Stimulated activated naive CD8-positive, alpha-beta T cell treated with anti-CD3 and anti-CD28 coated beads, Interleukin-15, amount 100 ng/mL, for 72 hours (primary cell): ENCODE measurements at regions not wholly inside any gene's neighbourhood (a gene's known extent, or its start where the extent isn't known, plus 50 kb on each side); places are given as distances from the start of the nearest gene placed in this dataset.

Source experiments
- ATAC-seq: fragments of 150-1000 bp; cut with Tn5 transposase; 2 replicates; pipeline ENCODE4 v1.10.0; 2021; ENCODE audit warnings: mild to moderate bottlenecking, moderate library complexity
- DNase-seq, 2 donors: peaks; one replicate each; pipeline ENCODE4 v3.0.0; 2021 to 2022
- H3K27ac Mint-ChIP-seq, 2 donors: one replicate each; pipeline ENCODE4 v1.8.0; 2022; ENCODE audit warnings: mild to moderate bottlenecking in 2 of 2, mixed read lengths in 2 of 2, moderate library complexity in 2 of 2
- H3K27me3 Mint-ChIP-seq: one replicate; pipeline ENCODE4 v1.8.0; 2022; ENCODE audit warnings: mixed read lengths
- H3K4me1 Mint-ChIP-seq: one replicate; pipeline ENCODE4 v1.8.0; 2022; ENCODE audit warnings: mild to moderate bottlenecking, mixed read lengths
- H3K4me3 Mint-ChIP-seq, 2 donors: one replicate each; pipeline ENCODE4 v1.8.0; 2022; ENCODE audit warnings: mild to moderate bottlenecking in 2 of 2, mixed read lengths in 2 of 2, moderate library complexity in 1 of 2
- H3K9me3 Mint-ChIP-seq, 2 donors: one replicate each; pipeline ENCODE4 v1.8.0; 2022; ENCODE audit warnings: mixed read lengths in 2 of 2

GRCh38 chr1:29500041-29500440 is 263.7 kb downstream of the PTPRU start:
- ATAC-seq = no peak
- H3K4me1 Mint-ChIP-seq = no peaks in the 10 kb centered on the region

GRCh38 chr1:29499104-29499650 is 262.9 kb downstream of the PTPRU start:
- Mint-ChIP-seq H3K27me3 (peaks cover 32% of the 10 kb centered on the region), H3K4me1 (no peaks in the 10 kb centered on the region), H3K27ac (no peak overlapping the region), H3K9me3 (peaks cover 0 to 7% of the 10 kb centered on the region in 2 donors), H3K4me3 (no peak overlapping the region)
- DNase-seq = no peak
- no peak for ATAC-seq

More at GRCh38 chr1:29500041-29500440, 263.7 kb downstream of the PTPRU start:
- Mint-ChIP-seq H3K27me3 (peaks cover 40% of the 10 kb centered on the region), H3K4me3 (no peak overlapping the region), H3K27ac (no peak overlapping the region), H3K9me3 (peaks cover 0 to 7% of the 10 kb centered on the region in 2 donors)
- no peak for DNase-seq

GRCh38 chr1:29498126-29499103 is 262.1 kb downstream of the PTPRU start:
- Mint-ChIP-seq H3K27ac (no peak overlapping the region), H3K9me3 (peaks cover 0 to 7% of the 10 kb centered on the region in 2 donors), H3K4me3 (no peak overlapping the region), H3K27me3 (peaks cover 31% of the 10 kb centered on the region), H3K4me1 (no peaks in the 10 kb centered on the region)
- no peak for ATAC-seq
- DNase-seq = no peak

- no peak overlapping the region for H3K4me3 Mint-ChIP-seq
- DNase-seq (no peak), ATAC-seq (no peak)
- no peaks in the 10 kb centered on the region for H3K4me1 Mint-ChIP-seq
- H3K9me3 Mint-ChIP-seq = peaks cover 0 to 7% of the 10 kb centered on the region in 2 donors
- H3K27me3 Mint-ChIP-seq = peaks cover 31% of the 10 kb centered on the region
- H3K27ac Mint-ChIP-seq = no peak overlapping the region
These were observed 261.2 kb downstream of the PTPRU start for GRCh38 chr1:29497395-29498125.

GRCh38 chr1:29496701-29497100 is 260.4 kb downstream of the PTPRU start:
- no peak for ATAC-seq
- peaks cover 31% of the 10 kb centered on the region for H3K27me3 Mint-ChIP-seq

GRCh38 chr1:29490204-29490934 is 254.0 kb downstream of the PTPRU start:
- H3K9me3 Mint-ChIP-seq = no peaks in the 10 kb centered on the region
- DNase-seq = no peak
- no peak for ATAC-seq
- no peaks in the 10 kb centered on the region for H3K4me1 Mint-ChIP-seq
- H3K27me3 Mint-ChIP-seq = peaks cover 13% of the 10 kb centered on the region
- H3K27ac Mint-ChIP-seq = no peak overlapping the region
- H3K4me3 Mint-ChIP-seq = no peak overlapping the region

More at GRCh38 chr1:29496701-29497100, 260.4 kb downstream of the PTPRU start:
- DNase-seq = no peak
- Mint-ChIP-seq H3K4me3 (no peak overlapping the region), H3K4me1 (no peaks in the 10 kb centered on the region), H3K27ac (no peak overlapping the region), H3K9me3 (peaks cover 0 to 7% of the 10 kb centered on the region in 2 donors)

- H3K9me3 Mint-ChIP-seq = no peaks in the 10 kb centered on the region
- ATAC-seq (no peak), DNase-seq (no peak)
- H3K27me3 Mint-ChIP-seq = peaks cover 19% of the 10 kb centered on the region
- H3K27ac Mint-ChIP-seq = no peak overlapping the region
- H3K4me3 Mint-ChIP-seq = no peak overlapping the region
- no peaks in the 10 kb centered on the region for H3K4me1 Mint-ChIP-seq
These were observed 253.1 kb downstream of the PTPRU start for GRCh38 chr1:29489471-29489870.

- no peaks in the 10 kb centered on the region for H3K9me3 Mint-ChIP-seq
- H3K4me1 Mint-ChIP-seq = no peaks in the 10 kb centered on the region
- ATAC-seq (no peak), DNase-seq (no peak)
- H3K27ac Mint-ChIP-seq = no peak overlapping the region
- H3K4me3 Mint-ChIP-seq = no peak overlapping the region
- peaks cover 19% of the 10 kb centered on the region for H3K27me3 Mint-ChIP-seq
These were observed 252.5 kb downstream of the PTPRU start for GRCh38 chr1:29488794-29489311.

- Mint-ChIP-seq H3K27me3 (peaks cover 19% of the 10 kb centered on the region), H3K27ac (no peak overlapping the region), H3K4me1 (no peaks in the 10 kb centered on the region), H3K4me3 (no peak overlapping the region), H3K9me3 (no peaks in the 10 kb centered on the region)
- DNase-seq (no peak), ATAC-seq (no peak)
These were observed 251.9 kb downstream of the PTPRU start for GRCh38 chr1:29488086-29488793.

GRCh38 chr1:29487291-29487690 is 251.0 kb downstream of the PTPRU start:
- DNase-seq (no peak), ATAC-seq (no peak)
- Mint-ChIP-seq H3K27ac (peak overlapping the region in 1 of 2 donors; percentile 45), H3K4me3 (no peak overlapping the region), H3K4me1 (no peaks in the 10 kb centered on the region), H3K27me3 (peaks cover 19% of the 10 kb centered on the region), H3K9me3 (no peaks in the 10 kb centered on the region)

GRCh38 chr1:29485096-29485925 is 249.0 kb downstream of the PTPRU start:
- DNase-seq = no peak
- H3K9me3 Mint-ChIP-seq = no peaks in the 10 kb centered on the region
- H3K4me3 Mint-ChIP-seq = no peak overlapping the region
- no peaks in the 10 kb centered on the region for H3K4me1 Mint-ChIP-seq
- peaks cover 19% of the 10 kb centered on the region for H3K27me3 Mint-ChIP-seq
- no peak for ATAC-seq
- peak overlapping the region in 1 of 2 donors; percentile 20 for H3K27ac Mint-ChIP-seq

- Mint-ChIP-seq H3K27ac (no peak overlapping the region), H3K4me3 (no peak overlapping the region), H3K27me3 (peaks cover 36% of the 10 kb centered on the region), H3K4me1 (no peaks in the 10 kb centered on the region), H3K9me3 (no peaks in the 10 kb centered on the region)
- DNase-seq (no peak), ATAC-seq (no peak)
These were observed 246.7 kb downstream of the PTPRU start for GRCh38 chr1:29482991-29483390.

GRCh38 chr1:29482064-29482463 is 245.7 kb downstream of the PTPRU start:
- Mint-ChIP-seq H3K27ac (no peak overlapping the region), H3K27me3 (peaks cover 37% of the 10 kb centered on the region), H3K4me1 (no peaks in the 10 kb centered on the region), H3K4me3 (no peak overlapping the region), H3K9me3 (no peaks in the 10 kb centered on the region)
- ATAC-seq = no peak
- DNase-seq = no peak

- Mint-ChIP-seq H3K4me3 (no peak overlapping the region), H3K4me1 (no peaks in the 10 kb centered on the region), H3K27ac (no peak overlapping the region), H3K9me3 (no peaks in the 10 kb centered on the region), H3K27me3 (peaks cover 41% of the 10 kb centered on the region)
- DNase-seq (no peak), ATAC-seq (no peak)
These were observed 244.7 kb downstream of the PTPRU start for GRCh38 chr1:29481031-29481430.
